ENCODE measurements at regions not wholly inside any gene's neighbourhood (a gene's known extent, or its start where the extent isn't known, plus 50 kb on each side); places are given as distances from the start of the nearest gene placed in this dataset.
A peak's percentile ranks its signal among the peaks of the same experiment; 100 is the strongest.
"Not testable (repeated sequence)": the region's sequence is repeated elsewhere in the genome, so short reads cannot be mapped to it uniquely, and the experiment has no call there.

GRCh38 chr2:212777020-212777491 is 238.5 kb upstream of the ERBB4 start:
- peak; percentile 19 for DNase-seq (ENCODE audit: low spot score)

GRCh38 chr2:212773808-212774339 is 235.3 kb upstream of the ERBB4 start:
- no peak for DNase-seq (ENCODE audit: low spot score)

- DNase-seq (ENCODE audit: low spot score): no peak
Measured at GRCh38 chr2:212770240-212770639, 231.6 kb upstream of the ERBB4 start.

GRCh38 chr2:212766921-212767320 is 228.3 kb upstream of the ERBB4 start:
- no peak for DNase-seq (ENCODE audit: low spot score)

GRCh38 chr2:212752730-212753351 is 214.2 kb upstream of the ERBB4 start:
- no peak for DNase-seq (ENCODE audit: low spot score)

GRCh38 chr2:212745359-212745758 is 206.8 kb upstream of the ERBB4 start:
- no peak for DNase-seq (ENCODE audit: low spot score)

GRCh38 chr2:212737392-212738172 is 199.0 kb upstream of the ERBB4 start:
- DNase-seq (ENCODE audit: low spot score): peak; percentile 15

- no peak for DNase-seq (ENCODE audit: low spot score)
Measured at GRCh38 chr2:212736385-212736726, 197.8 kb upstream of the ERBB4 start.

GRCh38 chr2:212733273-212733672 is 194.7 kb upstream of the ERBB4 start:
- no peak for DNase-seq (ENCODE audit: low spot score)

GRCh38 chr2:212732860-212733259 is 194.3 kb upstream of the ERBB4 start:
- DNase-seq (ENCODE audit: low spot score): no peak

GRCh38 chr2:212730994-212731393 is 192.4 kb upstream of the ERBB4 start:
- no peak for DNase-seq (ENCODE audit: low spot score)

GRCh38 chr2:212728717-212729116 is 190.1 kb upstream of the ERBB4 start:
- no peak for DNase-seq (ENCODE audit: low spot score)

GRCh38 chr2:212727751-212728150 is 189.1 kb upstream of the ERBB4 start:
- DNase-seq (ENCODE audit: low spot score): no peak

- DNase-seq (ENCODE audit: low spot score): no peak
Measured at GRCh38 chr2:212726403-212726802, 187.8 kb upstream of the ERBB4 start.

GRCh38 chr2:212725180-212725579 is 186.6 kb upstream of the ERBB4 start:
- DNase-seq (ENCODE audit: low spot score): no peak

GRCh38 chr2:212723226-212723625 is 184.6 kb upstream of the ERBB4 start:
- DNase-seq (ENCODE audit: low spot score): no peak

- DNase-seq (ENCODE audit: low spot score): no peak
Measured at GRCh38 chr2:212722046-212722445, 183.4 kb upstream of the ERBB4 start.

GRCh38 chr2:212721026-212721451 is 182.4 kb upstream of the ERBB4 start:
- DNase-seq (ENCODE audit: low spot score): no peak

- DNase-seq (ENCODE audit: low spot score): not testable (repeated sequence)
Measured at GRCh38 chr2:212715411-212715810, 176.8 kb upstream of the ERBB4 start.

GRCh38 chr2:212713681-212714080 is 175.1 kb upstream of the ERBB4 start:
- no peak for DNase-seq (ENCODE audit: low spot score)

GRCh38 chr2:212712991-212713390 is 174.4 kb upstream of the ERBB4 start:
- no peak for DNase-seq (ENCODE audit: low spot score)

GRCh38 chr2:212712466-212712865 is 173.9 kb upstream of the ERBB4 start:
- DNase-seq (ENCODE audit: low spot score): no peak

- peak; percentile 57 for DNase-seq (ENCODE audit: low spot score)
Measured at GRCh38 chr2:212711856-212712255, 173.3 kb upstream of the ERBB4 start.

All from A172 (cell line).